ENCODE measurements at regions not wholly inside any gene's neighbourhood (a gene's known extent, or its start where the extent isn't known, plus 50 kb on each side); places are given as distances from the start of the nearest gene placed in this dataset.

DNA sequence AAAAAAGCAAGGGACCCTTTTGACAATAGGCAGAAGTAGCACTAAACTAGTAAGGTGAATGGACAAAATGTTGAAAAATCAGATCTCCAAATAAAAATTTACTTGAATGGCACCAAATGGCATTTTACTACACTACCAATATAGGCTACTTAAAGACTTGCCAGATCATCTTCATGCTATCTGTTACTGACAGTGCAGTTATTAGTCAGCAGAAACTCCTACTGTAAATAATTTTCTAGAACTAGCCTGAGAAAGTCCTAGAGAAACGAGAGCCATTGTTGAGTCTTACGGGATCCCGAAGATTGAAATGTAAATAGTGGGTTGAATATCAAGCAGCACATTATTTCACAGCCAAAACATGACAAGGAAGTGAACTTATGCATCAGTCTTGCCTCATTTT lies 350.3 kb downstream of the SEC23A start:
- Histone ChIP-seq H3K27me3 (no peaks in the 10 kb centered on the region), H3K27ac (no peak overlapping the region), H3K36me3 (no peaks in the 10 kb centered on the region), H3K4me1 (no peaks in the 10 kb centered on the region), H3K9me3 (no peaks in the 10 kb centered on the region), H3K4me3 (no peak overlapping the region)
- WGBS, 2 donors (ENCODE audit: low coverage in 1 of 2) = 44 to 50% methylated on average over 3 of the region's 3 CpGs
- ATAC-seq = no peak
- TF ChIP-seq, protein P1, sequence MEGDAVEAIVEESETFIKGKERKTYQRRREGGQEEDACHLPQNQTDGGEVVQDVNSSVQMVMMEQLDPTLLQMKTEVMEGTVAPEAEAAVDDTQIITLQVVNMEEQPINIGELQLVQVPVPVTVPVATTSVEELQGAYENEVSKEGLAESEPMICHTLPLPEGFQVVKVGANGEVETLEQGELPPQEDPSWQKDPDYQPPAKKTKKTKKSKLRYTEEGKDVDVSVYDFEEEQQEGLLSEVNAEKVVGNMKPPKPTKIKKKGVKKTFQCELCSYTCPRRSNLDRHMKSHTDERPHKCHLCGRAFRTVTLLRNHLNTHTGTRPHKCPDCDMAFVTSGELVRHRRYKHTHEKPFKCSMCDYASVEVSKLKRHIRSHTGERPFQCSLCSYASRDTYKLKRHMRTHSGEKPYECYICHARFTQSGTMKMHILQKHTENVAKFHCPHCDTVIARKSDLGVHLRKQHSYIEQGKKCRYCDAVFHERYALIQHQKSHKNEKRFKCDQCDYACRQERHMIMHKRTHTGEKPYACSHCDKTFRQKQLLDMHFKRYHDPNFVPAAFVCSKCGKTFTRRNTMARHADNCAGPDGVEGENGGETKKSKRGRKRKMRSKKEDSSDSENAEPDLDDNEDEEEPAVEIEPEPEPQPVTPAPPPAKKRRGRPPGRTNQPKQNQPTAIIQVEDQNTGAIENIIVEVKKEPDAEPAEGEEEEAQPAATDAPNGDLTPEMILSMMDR (IDR thresholded peaks at IDR 0.05) = no peak
- TF ChIP-seq POLR2A (IDR thresholded peaks at IDR 0.05) (no peak), POLR2AphosphoS5 (IDR thresholded peaks at IDR 0.05) (no peak), EP300 (IDR thresholded peaks at IDR 0.05) (no peak)

DNA sequence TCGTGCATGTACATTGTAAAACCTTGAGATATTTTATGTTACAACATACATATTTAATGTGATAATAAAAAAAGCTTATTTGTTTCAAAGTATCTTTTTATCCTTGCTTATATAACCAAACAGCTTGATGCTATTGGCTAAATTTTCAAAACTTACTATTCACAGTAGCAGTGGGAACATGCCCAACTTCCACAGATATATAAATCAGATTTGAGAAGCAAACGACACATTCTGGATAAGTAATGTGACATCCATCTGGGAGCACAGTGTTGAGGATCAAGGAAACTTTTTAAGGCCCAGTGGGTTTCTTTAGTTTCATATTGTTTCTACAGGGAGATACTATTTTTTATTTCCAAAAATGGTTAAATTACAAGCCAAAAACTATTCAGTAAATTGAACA lies 350.7 kb downstream of the SEC23A start:
- H3K4me1 ChIP-seq = no peaks in the 10 kb centered on the region
- H3K9me3 ChIP-seq = no peaks in the 10 kb centered on the region
- TF ChIP-seq POLR2AphosphoS5 (IDR thresholded peaks at IDR 0.05) (no peak), EP300 (IDR thresholded peaks at IDR 0.05) (no peak), POLR2A (IDR thresholded peaks at IDR 0.05) (no peak)
- TF ChIP-seq, protein P1 (IDR thresholded peaks at IDR 0.05) = no peak
- H3K4me3 ChIP-seq = no peak overlapping the region
- no peak for ATAC-seq
- H3K27ac ChIP-seq = no peak overlapping the region
- H3K36me3 ChIP-seq = no peaks in the 10 kb centered on the region
- WGBS, 2 donors (ENCODE audit: low coverage in 1 of 2) = 73 to 96% methylated on average over 2 of the region's 2 CpGs
- no peaks in the 10 kb centered on the region for H3K27me3 ChIP-seq

- TF ChIP-seq EP300 (IDR thresholded peaks at IDR 0.05) = no peak
- Histone ChIP-seq H3K27me3 (no peaks in the 10 kb centered on the region), H3K4me3 (no peak overlapping the region), H3K9me3 (no peaks in the 10 kb centered on the region), H3K27ac (no peak overlapping the region), H3K36me3 (no peaks in the 10 kb centered on the region), H3K4me1 (no peaks in the 10 kb centered on the region)
- no peak for ATAC-seq
Observed at GRCh38 chr14:38751459-38751858, 351.6 kb downstream of the SEC23A start.

GRCh38 chr14:38749936-38750335 lies 353.1 kb downstream of the SEC23A start:
- Histone ChIP-seq H3K36me3 (no peaks in the 10 kb centered on the region), H3K27ac (no peak overlapping the region), H3K4me3 (no peak overlapping the region), H3K4me1 (no peaks in the 10 kb centered on the region), H3K27me3 (no peaks in the 10 kb centered on the region), H3K9me3 (no peaks in the 10 kb centered on the region)
- TF ChIP-seq EP300 (IDR thresholded peaks at IDR 0.05) (no peak), POLR2A (IDR thresholded peaks at IDR 0.05) (no peak)
- WGBS, 2 donors (ENCODE audit: low coverage in 1 of 2) = 79 to 82% methylated on average over 3 of the region's 3 CpGs
- no peak for ATAC-seq

GRCh38 chr14:38745861-38746260 lies 357.2 kb downstream of the SEC23A start:
- Histone ChIP-seq H3K27me3 (no peaks in the 10 kb centered on the region), H3K36me3 (no peaks in the 10 kb centered on the region), H3K4me3 (no peak overlapping the region), H3K9me3 (no peaks in the 10 kb centered on the region), H3K27ac (no peak overlapping the region), H3K4me1 (no peaks in the 10 kb centered on the region)
- WGBS, 2 donors (ENCODE audit: low coverage in 1 of 2) = 38 to 80% methylated on average over 1 of the region's 1 CpG
- TF ChIP-seq POLR2AphosphoS5 (IDR thresholded peaks at IDR 0.05) (no peak), POLR2A (IDR thresholded peaks at IDR 0.05) (no peak), EP300 (IDR thresholded peaks at IDR 0.05) (no peak)
- TF ChIP-seq, protein P1 (IDR thresholded peaks at IDR 0.05) = no peak
- ATAC-seq = no peak

GRCh38 chr14:38743966-38744584 lies 359.0 kb downstream of the SEC23A start:
- H3K4me3 ChIP-seq = no peak overlapping the region
- no peak overlapping the region for H3K27ac ChIP-seq
- H3K36me3 ChIP-seq = no peaks in the 10 kb centered on the region
- no peaks in the 10 kb centered on the region for H3K9me3 ChIP-seq
- WGBS, 2 donors (ENCODE audit: low coverage in 1 of 2) = 76 to 83% methylated on average over 3 to 7 of the region's 7 CpGs
- peaks cover 0 to 4% (median 0%) of the 10 kb centered on the region in 3 donors for H3K4me1 ChIP-seq
- no peak for ATAC-seq
- TF ChIP-seq POLR2AphosphoS5 (IDR thresholded peaks at IDR 0.05) (no peak), POLR2A (IDR thresholded peaks at IDR 0.05) (no peak), EP300 (IDR thresholded peaks at IDR 0.05) (no peak)
- TF ChIP-seq, protein P1 (IDR thresholded peaks at IDR 0.05) = no peak
- no peaks in the 10 kb centered on the region for H3K27me3 ChIP-seq

Measured in gastroesophageal sphincter (tissue), 4 donors.